ENCODE measurements at regions not wholly inside any gene's neighbourhood (a gene's known extent, or its start where the extent isn't known, plus 50 kb on each side); places are given as distances from the start of the nearest gene placed in this dataset.

- Histone ChIP-seq H3K27ac (no peak overlapping the region), H3K9me3 (peaks cover 0 to 3% (median 0%) of the 10 kb centered on the region in 12 donors), H3K36me3 (no peaks in the 10 kb centered on the region), H3K27me3 (no peaks in the 10 kb centered on the region), H3K4me3 (no peak overlapping the region), H3K4me1 (no peaks in the 10 kb centered on the region)
- TF ChIP-seq POLR2A (IDR thresholded peaks at IDR 0.05), result no peak
- no peak for TF ChIP-seq CTCF (IDR thresholded peaks at IDR 0.05)
- ATAC-seq (no peak), DNase-seq (no peak)
- WGBS, 4 donors, result 64 to 71% (median 68%) methylated on average over 2 of the region's 2 CpGs
- intact Hi-C loops (cut with DNase I), result no loop called here
These were observed 362.0 kb upstream of the KYNU start for GRCh38 chr2:142515493-142515892.

- no peak overlapping the region for H3K4me3 ChIP-seq
- H3K36me3 ChIP-seq, result no peaks in the 10 kb centered on the region
- TF ChIP-seq CTCF (IDR thresholded peaks at IDR 0.05) (no peak), POLR2A (IDR thresholded peaks at IDR 0.05) (no peak)
- 44 to 55% (median 46%) methylated on average over 3 of the region's 3 CpGs for WGBS, 4 donors
- peaks cover 0 to 3% (median 0%) of the 10 kb centered on the region in 12 donors for H3K9me3 ChIP-seq
- intact Hi-C loops (cut with DNase I), result no loop called here
- DNase-seq (no peak), ATAC-seq (no peak)
- H3K4me1 ChIP-seq, result no peaks in the 10 kb centered on the region
- H3K27me3 ChIP-seq, result no peaks in the 10 kb centered on the region
- no peak overlapping the region for H3K27ac ChIP-seq
These were observed 368.1 kb upstream of the KYNU start for GRCh38 chr2:142509401-142509800.

GRCh38 chr2:142504754-142505153, 372.7 kb upstream of the KYNU start:
- H3K4me1 ChIP-seq, result no peaks in the 10 kb centered on the region
- ATAC-seq (no peak), DNase-seq (no peak)
- H3K36me3 ChIP-seq, result no peaks in the 10 kb centered on the region
- TF ChIP-seq POLR2A (IDR thresholded peaks at IDR 0.05) (no peak), CTCF (IDR thresholded peaks at IDR 0.05) (no peak)
- no peaks in the 10 kb centered on the region for H3K9me3 ChIP-seq
- H3K27me3 ChIP-seq, result no peaks in the 10 kb centered on the region
- WGBS, 4 donors, result 71 to 88% (median 73%) methylated on average over 1 of the region's 1 CpG
- no peak overlapping the region for H3K4me3 ChIP-seq
- intact Hi-C loops (cut with DNase I), result no loop called here
- H3K27ac ChIP-seq, result no peak overlapping the region

GRCh38 chr2:142502402-142502801, 371.6 kb upstream of the LRP1B start:
- Histone ChIP-seq H3K9me3 (no peaks in the 10 kb centered on the region), H3K36me3 (no peaks in the 10 kb centered on the region), H3K4me1 (no peaks in the 10 kb centered on the region), H3K4me3 (no peak overlapping the region), H3K27ac (no peak overlapping the region), H3K27me3 (no peaks in the 10 kb centered on the region)
- DNase-seq (no peak), ATAC-seq (no peak)
- intact Hi-C loops (cut with DNase I), result no loop called here
- WGBS, 4 donors, result 43 to 80% (median 65%) methylated on average over 1 of the region's 1 CpG
- no peak for TF ChIP-seq CTCF (IDR thresholded peaks at IDR 0.05)
- TF ChIP-seq POLR2A (IDR thresholded peaks at IDR 0.05), result no peak
